SU-DHL-6 (cell line): ENCODE measurements at regions not wholly inside any gene's neighbourhood (a gene's known extent, or its start where the extent isn't known, plus 50 kb on each side); places are given as distances from the start of the nearest gene placed in this dataset.

Experiments used
- EZH2phosphoT487 ChIP-seq: fragments of 200-600 bp; sonication (generic), shearing (Covaris generic); conservative IDR thresholded peaks from 2 replicates; pipeline ENCODE4 v1.6.1; 2018; ENCODE audit warnings: mild to moderate bottlenecking, antibody characterized with exemption, low read length, moderate library complexity, mixed read lengths
- TF ChIP-seq, protein P1 (sequence below): fragments of 200-600 bp; sonication (generic); IDR thresholded peaks from one replicate; pipeline ENCODE4 v1.5.1; 2017; ENCODE audit warnings: antibody characterized with exemption, mild to moderate bottlenecking, low read length, moderate library complexity; ENCODE audit not compliant: insufficient read depth, poor library complexity, severe bottlenecking

DNA sequence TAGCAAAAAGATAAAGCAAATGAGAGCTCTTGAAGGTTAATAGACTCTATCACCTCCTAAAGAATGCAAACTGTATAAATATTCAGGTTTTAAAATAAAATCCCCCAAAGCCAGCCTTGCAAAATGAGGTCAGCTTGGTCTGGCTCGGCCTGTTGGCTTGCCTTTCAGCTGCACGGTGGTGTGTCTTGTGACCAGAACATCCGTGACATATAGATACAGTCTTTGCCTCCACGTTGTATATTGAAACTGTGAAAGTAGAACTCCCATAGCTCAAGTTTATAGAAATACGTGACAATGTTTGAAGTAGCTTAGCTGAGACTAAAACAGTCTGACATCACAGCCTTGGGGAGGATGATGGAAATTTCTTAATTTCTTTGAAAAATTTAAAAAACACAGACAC lies 236.6 kb upstream of the MYOCD start:
- no peak for TF ChIP-seq EZH2phosphoT487
- TF ChIP-seq, protein P1, sequence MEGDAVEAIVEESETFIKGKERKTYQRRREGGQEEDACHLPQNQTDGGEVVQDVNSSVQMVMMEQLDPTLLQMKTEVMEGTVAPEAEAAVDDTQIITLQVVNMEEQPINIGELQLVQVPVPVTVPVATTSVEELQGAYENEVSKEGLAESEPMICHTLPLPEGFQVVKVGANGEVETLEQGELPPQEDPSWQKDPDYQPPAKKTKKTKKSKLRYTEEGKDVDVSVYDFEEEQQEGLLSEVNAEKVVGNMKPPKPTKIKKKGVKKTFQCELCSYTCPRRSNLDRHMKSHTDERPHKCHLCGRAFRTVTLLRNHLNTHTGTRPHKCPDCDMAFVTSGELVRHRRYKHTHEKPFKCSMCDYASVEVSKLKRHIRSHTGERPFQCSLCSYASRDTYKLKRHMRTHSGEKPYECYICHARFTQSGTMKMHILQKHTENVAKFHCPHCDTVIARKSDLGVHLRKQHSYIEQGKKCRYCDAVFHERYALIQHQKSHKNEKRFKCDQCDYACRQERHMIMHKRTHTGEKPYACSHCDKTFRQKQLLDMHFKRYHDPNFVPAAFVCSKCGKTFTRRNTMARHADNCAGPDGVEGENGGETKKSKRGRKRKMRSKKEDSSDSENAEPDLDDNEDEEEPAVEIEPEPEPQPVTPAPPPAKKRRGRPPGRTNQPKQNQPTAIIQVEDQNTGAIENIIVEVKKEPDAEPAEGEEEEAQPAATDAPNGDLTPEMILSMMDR, result no peak
